CD4-positive, alpha-beta memory T cell (primary cell): ENCODE measurements at regions not wholly inside any gene's neighbourhood (a gene's known extent, or its start where the extent isn't known, plus 50 kb on each side); places are given as distances from the start of the nearest gene placed in this dataset.

Experiments used
- CTCF ChIA-PET: fragments of 350-600 bp; sonication (Branson Sonifier 250); formaldehyde crosslinking; loops from one replicate; lab custom pipeline; 2021; ENCODE audit warnings: inconsistent platforms; ENCODE audit not compliant: partially characterized antibody; lab: Charles Lee
- POLR2A ChIA-PET: fragments of 350-600 bp; sonication (Branson Sonifier 250); formaldehyde crosslinking; loops from one replicate; lab custom pipeline; 2021; ENCODE audit not compliant: partially characterized antibody; lab: Charles Lee
- DNase-seq, 5 donors: peaks; one replicate each; pipeline versions ENCODE4 v3.0.0 to v3.0.0-alpha.2; 2020 to 2022; ENCODE audit warnings: mixed read lengths in 1 of 5
- H3K27ac ChIP-seq: one replicate; pipeline ENCODE4 v1.7.0; 2013; ENCODE audit warnings: low read depth, low read length
- H3K27me3 ChIP-seq: 2 replicates; pipeline ENCODE4 v1.7.0; 2013; ENCODE audit warnings: mild to moderate bottlenecking, low read length, moderate library complexity; ENCODE audit not compliant: insufficient read depth
- H3K36me3 ChIP-seq: 2 replicates; pipeline ENCODE4 v1.7.0; 2013; ENCODE audit warnings: mild to moderate bottlenecking, low read length, moderate library complexity; ENCODE audit not compliant: insufficient read depth
- H3K4me1 ChIP-seq: 2 replicates; pipeline ENCODE4 v1.7.0; 2013; ENCODE audit warnings: mild to moderate bottlenecking, low read length, moderate library complexity; ENCODE audit not compliant: insufficient read depth
- H3K4me3 ChIP-seq, 2 donors: one replicate each; pipeline ENCODE4 v1.7.0; 2013; ENCODE audit warnings: low read length in 2 of 2, mild to moderate bottlenecking in 1 of 2
- H3K9me3 ChIP-seq, 2 donors: one replicate each; pipeline ENCODE4 v1.7.0; 2013; ENCODE audit warnings: low read length in 2 of 2, control low read depth in 1 of 2; ENCODE audit not compliant: control insufficient read depth in 1 of 2
- H3K27ac Mint-ChIP-seq, 7 donors: one replicate each; pipeline ENCODE4 v1.8.0; 2020 to 2021; ENCODE audit warnings: mixed read lengths in 7 of 7, mild to moderate bottlenecking in 6 of 7, inconsistent platforms in 3 of 7, moderate library complexity in 3 of 7
- H3K27me3 Mint-ChIP-seq, 2 donors: one replicate each; pipeline ENCODE4 v1.8.0; 2020 to 2021; ENCODE audit warnings: mixed read lengths in 2 of 2
- H3K36me3 Mint-ChIP-seq, 2 donors: one replicate each; pipeline ENCODE4 v1.8.0; 2020 to 2021; ENCODE audit warnings: mixed read lengths in 2 of 2, inconsistent platforms in 1 of 2, mild to moderate bottlenecking in 1 of 2
- H3K4me1 Mint-ChIP-seq, 4 donors: one replicate each; pipeline ENCODE4 v1.8.0; 2020 to 2021; ENCODE audit warnings: mixed read lengths in 4 of 4, mild to moderate bottlenecking in 1 of 4
- H3K4me3 Mint-ChIP-seq, 8 donors: one replicate each; pipeline ENCODE4 v1.8.0; 2020 to 2021; ENCODE audit warnings: mixed read lengths in 8 of 8, mild to moderate bottlenecking in 7 of 8, moderate library complexity in 6 of 8, inconsistent platforms in 3 of 8
- H3K9me3 Mint-ChIP-seq, 8 donors: one replicate each; pipeline ENCODE4 v1.8.0; 2020 to 2021; ENCODE audit warnings: mixed read lengths in 8 of 8, mild to moderate bottlenecking in 5 of 8, inconsistent platforms in 3 of 8, moderate library complexity in 1 of 8
- intact Hi-C: fragments of 100-400 bp; cut with micrococcal nuclease; formaldehyde crosslinking; loops from one replicate; pipeline ENCODE4 v1.15.1; 2023

GRCh38 chr15:96410175-96411055, 79.9 kb downstream of the NR2F2 start:
- Mint-ChIP-seq H3K27me3 (peaks cover 41 to 53% of the 10 kb centered on the region in 2 donors), H3K4me3 (no peak overlapping the region), H3K9me3 (peaks cover under 1 to 27% (median 10%) of the 10 kb centered on the region in 8 donors), H3K36me3 (peaks cover 0 to 8% of the 10 kb centered on the region in 2 donors), H3K4me1 (peaks cover 0 to 4% (median 0%) of the 10 kb centered on the region in 4 donors), H3K27ac (peak overlapping the region in 1 of 7 donors; percentile 35)
- no peaks in the 10 kb centered on the region for H3K36me3 ChIP-seq
- H3K4me3 ChIP-seq: no peak overlapping the region
- no peak for DNase-seq
- intact Hi-C loops: no loop called here
- ChIA-PET CTCF (no interaction called here), POLR2A (no interaction called here)
- H3K9me3 ChIP-seq: no peaks in the 10 kb centered on the region
- H3K27ac ChIP-seq: no peak overlapping the region
- H3K4me1 ChIP-seq: no peaks in the 10 kb centered on the region
- peaks cover 9% of the 10 kb centered on the region for H3K27me3 ChIP-seq

GRCh38 chr15:96411056-96412031, 80.8 kb downstream of the NR2F2 start:
- peaks cover 14% of the 10 kb centered on the region for H3K27me3 ChIP-seq
- POLR2A ChIA-PET: no interaction called here
- CTCF ChIA-PET: no interaction called here

GRCh38 chr15:96412045-96412905, 81.8 kb downstream of the NR2F2 start:
- H3K27me3 Mint-ChIP-seq: peaks cover 40 to 56% of the 10 kb centered on the region in 2 donors
- no peaks in the 10 kb centered on the region for H3K4me1 ChIP-seq
- ChIA-PET CTCF (no interaction called here), POLR2A (no interaction called here)
- no peaks in the 10 kb centered on the region for H3K9me3 ChIP-seq
- no peak overlapping the region for H3K4me3 ChIP-seq
- peaks cover 0 to 8% of the 10 kb centered on the region in 2 donors for H3K36me3 Mint-ChIP-seq
- no peaks in the 10 kb centered on the region for H3K36me3 ChIP-seq
- peaks cover 0 to 4% (median 0%) of the 10 kb centered on the region in 4 donors for H3K4me1 Mint-ChIP-seq
- H3K27ac Mint-ChIP-seq: peak overlapping the region in 1 of 7 donors; percentile 15
- peaks cover 14% of the 10 kb centered on the region for H3K27me3 ChIP-seq
- DNase-seq: no peak
- H3K27ac ChIP-seq: no peak overlapping the region
- intact Hi-C loops: no loop called here
- peaks cover 0 to 22% (median 8%) of the 10 kb centered on the region in 8 donors for H3K9me3 Mint-ChIP-seq
- H3K4me3 Mint-ChIP-seq: no peak overlapping the region

More at GRCh38 chr15:96411056-96412031, 80.8 kb downstream of the NR2F2 start:
- Histone ChIP-seq H3K36me3 (no peaks in the 10 kb centered on the region), H3K4me1 (no peaks in the 10 kb centered on the region), H3K4me3 (no peak overlapping the region), H3K9me3 (no peaks in the 10 kb centered on the region), H3K27ac (no peak overlapping the region)
- H3K27ac Mint-ChIP-seq: no peak overlapping the region
- H3K4me1 Mint-ChIP-seq: peaks cover 0 to 4% (median 0%) of the 10 kb centered on the region in 4 donors
- H3K4me3 Mint-ChIP-seq: no peak overlapping the region
- peaks cover 0 to 8% of the 10 kb centered on the region in 2 donors for H3K36me3 Mint-ChIP-seq
- peaks cover 45 to 57% of the 10 kb centered on the region in 2 donors for H3K27me3 Mint-ChIP-seq
- no peak for DNase-seq
- intact Hi-C loops: no loop called here
- H3K9me3 Mint-ChIP-seq: peaks cover 2 to 25% (median 9%) of the 10 kb centered on the region in 8 donors

- intact Hi-C loops: no loop called here
- no peak overlapping the region for H3K4me3 Mint-ChIP-seq
- H3K9me3 Mint-ChIP-seq: peaks cover 0 to 19% (median 5%) of the 10 kb centered on the region in 8 donors
- peaks cover 0 to 4% (median 1%) of the 10 kb centered on the region in 4 donors for H3K4me1 Mint-ChIP-seq
- H3K27ac ChIP-seq: no peak overlapping the region
- H3K36me3 ChIP-seq: no peaks in the 10 kb centered on the region
- no peaks in the 10 kb centered on the region for H3K4me1 ChIP-seq
- ChIA-PET CTCF (no interaction called here), POLR2A (no interaction called here)
- no peak overlapping the region for H3K27ac Mint-ChIP-seq
- H3K9me3 ChIP-seq: no peaks in the 10 kb centered on the region
- peaks cover 0 to 4% of the 10 kb centered on the region in 2 donors for H3K36me3 Mint-ChIP-seq
- peaks cover 14% of the 10 kb centered on the region for H3K27me3 ChIP-seq
- H3K27me3 Mint-ChIP-seq: peaks cover 40 to 57% of the 10 kb centered on the region in 2 donors
- no peak for DNase-seq
- H3K4me3 ChIP-seq: no peak overlapping the region
These were observed 82.4 kb downstream of the NR2F2 start for GRCh38 chr15:96412906-96413231.

- H3K27ac ChIP-seq: no peak overlapping the region
- H3K9me3 ChIP-seq: no peaks in the 10 kb centered on the region
- no peak overlapping the region for H3K27ac Mint-ChIP-seq
- H3K27me3 ChIP-seq: peaks cover 14% of the 10 kb centered on the region
- H3K4me3 ChIP-seq: no peak overlapping the region
- CTCF ChIA-PET: no interaction called here
- H3K9me3 Mint-ChIP-seq: peaks cover 0 to 19% (median 5%) of the 10 kb centered on the region in 8 donors
- intact Hi-C loops: no loop called here
- peaks cover 0 to 4% (median 1%) of the 10 kb centered on the region in 4 donors for H3K4me1 Mint-ChIP-seq
- H3K36me3 Mint-ChIP-seq: peaks cover 0 to 4% of the 10 kb centered on the region in 2 donors
- POLR2A ChIA-PET: no interaction called here
- peaks cover 46 to 63% of the 10 kb centered on the region in 2 donors for H3K27me3 Mint-ChIP-seq
- no peak overlapping the region for H3K4me3 Mint-ChIP-seq
- H3K4me1 ChIP-seq: no peaks in the 10 kb centered on the region
- no peak for DNase-seq
- H3K36me3 ChIP-seq: no peaks in the 10 kb centered on the region
These were observed 83.2 kb downstream of the NR2F2 start for GRCh38 chr15:96413657-96414056.

GRCh38 chr15:96414875-96415274, 84.4 kb downstream of the NR2F2 start:
- POLR2A ChIA-PET: no interaction called here
- intact Hi-C loops: no loop called here
- peaks cover 0 to 19% (median 5%) of the 10 kb centered on the region in 8 donors for H3K9me3 Mint-ChIP-seq

More at GRCh38 chr15:96414875-96415274, 84.4 kb downstream of the NR2F2 start:
- H3K27me3 Mint-ChIP-seq: peaks cover 47 to 67% of the 10 kb centered on the region in 2 donors
- DNase-seq: no peak
- H3K9me3 ChIP-seq: no peaks in the 10 kb centered on the region
- no peak overlapping the region for H3K27ac ChIP-seq
- H3K4me1 Mint-ChIP-seq: peaks cover 0 to 2% (median 0%) of the 10 kb centered on the region in 4 donors
- H3K27me3 ChIP-seq: peaks cover 14% of the 10 kb centered on the region
- no peak overlapping the region for H3K4me3 Mint-ChIP-seq
- peaks cover 0 to 4% of the 10 kb centered on the region in 2 donors for H3K36me3 Mint-ChIP-seq
- no peaks in the 10 kb centered on the region for H3K4me1 ChIP-seq
- no peak overlapping the region for H3K4me3 ChIP-seq
- no peaks in the 10 kb centered on the region for H3K36me3 ChIP-seq
- CTCF ChIA-PET: no interaction called here
- H3K27ac Mint-ChIP-seq: no peak overlapping the region
